Skeletal muscle cell (primary cell): ENCODE measurements at regions not wholly inside any gene's neighbourhood (a gene's known extent, or its start where the extent isn't known, plus 50 kb on each side); places are given as distances from the start of the nearest gene placed in this dataset.

Experiments used
- DNase-seq: peaks from one replicate; pipeline ENCODE4 v3.0.0-alpha.2; 2010; ENCODE audit warnings: low read depth
- H3K4me3 ChIP-seq: 2 replicates; pipeline ENCODE4 v1.5.1; 2011; ENCODE audit warnings: low read depth, mild to moderate bottlenecking, control low read depth, low read length, moderate library complexity

DNA sequence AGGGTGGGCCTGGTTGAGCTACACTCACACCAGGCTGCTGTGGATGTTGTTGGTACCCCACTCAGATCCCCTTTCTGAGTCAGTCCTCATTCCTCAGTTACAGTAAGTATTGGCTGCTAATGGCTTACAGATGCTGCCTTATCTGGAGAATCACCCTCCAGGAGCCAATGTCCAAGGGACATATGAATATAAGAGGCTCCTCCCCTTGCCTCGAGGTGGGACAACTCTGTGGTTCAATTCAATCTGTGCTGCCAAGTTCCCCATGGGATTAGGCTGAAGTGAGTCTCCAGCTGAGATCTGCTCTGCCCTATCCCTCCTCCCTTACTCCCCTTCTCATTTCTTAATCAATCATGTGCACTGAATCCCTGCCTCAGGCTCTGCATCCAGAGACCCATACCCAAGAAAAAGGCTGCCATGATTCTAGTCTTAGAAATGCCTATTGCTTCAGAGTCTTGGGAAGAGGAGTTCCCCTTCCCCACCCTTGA, 168.8 kb upstream of the SYT13 start:
- no peak overlapping the region for H3K4me3 ChIP-seq
- DNase-seq: no peak

DNA sequence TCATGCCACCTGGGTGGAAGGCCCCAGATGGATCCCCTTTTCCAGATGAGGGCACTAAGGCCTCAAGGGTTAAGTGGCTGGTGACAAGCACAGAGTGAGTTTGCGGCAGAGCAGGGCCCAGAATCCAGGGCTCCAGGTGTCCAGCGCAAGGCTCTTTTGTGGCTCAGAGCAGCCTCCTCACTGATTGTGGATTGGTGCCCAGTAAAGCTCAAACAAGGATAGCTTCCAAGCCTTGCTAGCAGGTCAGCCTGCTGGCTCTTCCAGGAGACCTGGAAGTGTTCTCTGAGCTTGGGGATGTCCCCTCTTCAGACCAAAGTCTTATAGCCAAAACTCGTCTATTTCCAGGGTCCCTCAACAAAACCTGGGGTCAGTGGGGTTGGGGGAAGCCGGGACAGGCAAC, 167.6 kb upstream of the SYT13 start:
- no peak overlapping the region for H3K4me3 ChIP-seq
- no peak for DNase-seq

DNA sequence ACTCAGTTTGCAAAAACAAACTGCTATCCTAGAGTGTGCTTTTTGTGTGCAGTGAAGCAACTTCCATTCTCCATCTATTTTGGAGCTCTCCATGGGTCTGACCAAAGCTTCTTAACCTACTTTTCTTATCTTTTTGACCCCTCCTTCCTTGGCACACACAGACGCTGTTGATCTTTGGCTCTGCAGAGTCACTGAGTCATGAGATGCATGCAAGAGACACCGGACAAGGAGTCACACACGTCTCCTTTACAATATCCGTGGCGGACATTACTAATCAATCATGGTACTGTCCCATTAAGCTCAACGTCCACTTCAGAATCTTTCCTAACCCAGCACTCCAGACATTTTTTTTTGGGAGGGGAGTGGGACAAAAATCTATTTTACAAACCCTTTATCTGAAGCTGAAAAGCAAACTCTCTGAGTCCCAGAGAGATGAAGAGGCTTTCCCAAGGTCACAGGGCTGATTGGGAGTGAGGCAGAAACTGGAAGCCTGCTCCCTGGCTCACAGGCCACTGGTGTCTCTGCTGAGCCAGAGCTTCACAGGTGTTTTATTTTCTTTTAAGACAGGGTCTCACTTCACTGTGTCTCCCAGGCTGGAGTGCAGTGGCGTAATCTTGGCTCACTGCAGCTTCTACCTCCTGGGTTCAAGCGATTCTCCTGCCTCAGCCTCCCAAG, 165.8 kb upstream of the SYT13 start:
- no peak for DNase-seq
- no peak overlapping the region for H3K4me3 ChIP-seq

DNA sequence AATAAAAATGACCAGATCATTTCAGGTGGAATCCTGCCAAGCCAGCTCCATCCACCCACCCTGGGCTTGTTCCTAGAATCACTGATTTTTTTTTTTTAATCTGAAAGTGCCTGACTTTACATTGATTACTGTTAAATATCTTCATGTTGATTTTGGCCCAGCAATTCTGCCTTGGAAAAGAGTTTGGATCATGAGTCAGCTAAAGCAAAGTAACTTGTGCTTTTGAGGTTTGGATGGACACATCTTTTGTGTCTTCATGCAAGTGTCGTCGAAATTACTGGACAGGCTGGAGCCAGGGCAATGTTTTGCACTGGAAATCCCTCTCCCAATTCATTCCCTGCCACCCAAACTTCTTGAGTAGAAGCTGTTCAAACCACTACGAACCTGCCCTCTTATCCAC, 164.0 kb upstream of the SYT13 start:
- no peak for DNase-seq
- no peak overlapping the region for H3K4me3 ChIP-seq

DNA sequence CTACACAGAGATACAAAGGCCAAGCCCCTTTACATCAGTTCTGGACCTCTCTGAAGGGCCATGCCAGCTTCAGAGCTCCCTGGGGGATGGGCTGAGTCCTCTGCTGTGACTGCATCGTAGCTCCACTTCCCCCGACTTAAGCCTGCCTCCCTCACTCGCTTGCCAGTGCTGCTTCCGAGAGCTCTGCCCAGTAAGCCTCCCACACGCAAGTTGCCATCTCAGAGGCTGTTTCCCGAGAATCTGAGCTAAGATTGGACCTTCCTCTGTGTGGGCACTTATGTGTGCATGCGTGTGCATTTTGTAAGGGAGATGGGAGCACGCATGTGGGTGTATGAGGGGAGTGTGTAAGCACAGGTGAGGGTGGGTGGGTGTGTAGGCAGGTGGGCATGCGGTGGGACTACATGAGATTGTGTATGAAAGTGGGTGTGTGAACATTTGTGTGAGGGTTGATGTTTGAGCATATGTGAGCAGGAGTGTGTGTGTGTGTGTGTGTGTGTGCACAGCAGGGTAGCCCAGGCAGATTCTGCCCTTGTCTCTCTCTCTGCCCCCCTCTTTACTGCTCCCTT, 163.0 kb upstream of the SYT13 start:
- no peak overlapping the region for H3K4me3 ChIP-seq
- DNase-seq: no peak

DNA sequence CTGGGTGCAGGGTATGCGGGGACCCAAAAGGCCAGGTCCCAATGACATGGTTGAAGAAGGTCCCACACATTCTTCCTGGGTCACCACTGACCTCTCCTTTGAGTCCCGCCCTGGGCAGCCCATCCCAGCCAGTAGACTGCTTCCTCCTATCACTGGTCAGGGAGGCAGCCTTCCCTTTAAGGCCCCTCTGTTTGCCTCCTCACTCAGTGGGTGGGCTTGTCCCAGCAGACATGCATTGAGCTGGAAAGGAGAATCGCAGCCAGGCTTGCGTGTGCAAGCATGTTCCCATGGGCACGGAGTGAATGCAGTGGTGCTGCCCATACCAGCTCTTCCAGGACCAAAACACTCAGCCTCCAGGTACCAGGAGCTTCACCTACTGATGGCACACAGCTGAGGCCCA, 162.4 kb upstream of the SYT13 start:
- DNase-seq: no peak
- no peak overlapping the region for H3K4me3 ChIP-seq

DNA sequence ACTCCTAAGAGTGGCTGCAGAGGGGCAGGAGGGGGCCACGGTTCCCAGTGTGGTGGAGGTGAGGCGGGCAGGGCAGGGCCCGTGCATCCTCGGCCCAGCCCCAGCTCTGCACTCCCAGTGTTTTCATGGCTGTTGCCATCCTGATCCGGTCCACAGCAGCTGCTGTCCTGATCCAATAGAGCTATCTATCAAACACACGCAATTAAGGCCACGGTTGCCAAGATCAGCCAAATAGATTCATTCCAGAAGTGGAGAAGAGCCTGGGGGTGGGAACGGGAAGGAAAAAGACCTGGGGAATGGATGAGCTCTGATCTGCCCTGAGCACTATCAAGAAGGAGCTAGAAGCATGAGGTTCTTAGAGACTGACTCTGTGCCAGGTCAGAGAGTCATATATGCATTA, 160.9 kb upstream of the SYT13 start:
- no peak for DNase-seq
- no peak overlapping the region for H3K4me3 ChIP-seq

DNA sequence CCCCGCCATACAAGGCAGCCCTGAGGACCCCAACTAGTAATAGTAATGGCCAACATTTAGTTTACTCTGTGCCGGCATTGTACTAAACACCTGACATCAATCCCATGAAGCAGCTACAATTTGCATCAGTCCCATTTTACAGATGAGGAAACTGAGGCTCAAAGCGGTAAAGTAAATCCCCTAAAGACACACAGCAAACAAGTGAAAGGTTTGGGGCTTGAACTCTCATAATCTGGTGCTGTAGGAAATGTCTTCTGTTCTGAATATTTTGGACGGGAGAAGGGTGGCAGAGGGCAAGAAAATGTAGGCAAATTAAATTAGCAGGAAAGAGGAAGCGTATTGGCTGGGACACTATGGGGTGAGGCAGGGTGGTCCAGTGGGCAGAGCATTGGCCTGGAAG, 160.3 kb upstream of the SYT13 start:
- no peak overlapping the region for H3K4me3 ChIP-seq
- no peak for DNase-seq

DNA sequence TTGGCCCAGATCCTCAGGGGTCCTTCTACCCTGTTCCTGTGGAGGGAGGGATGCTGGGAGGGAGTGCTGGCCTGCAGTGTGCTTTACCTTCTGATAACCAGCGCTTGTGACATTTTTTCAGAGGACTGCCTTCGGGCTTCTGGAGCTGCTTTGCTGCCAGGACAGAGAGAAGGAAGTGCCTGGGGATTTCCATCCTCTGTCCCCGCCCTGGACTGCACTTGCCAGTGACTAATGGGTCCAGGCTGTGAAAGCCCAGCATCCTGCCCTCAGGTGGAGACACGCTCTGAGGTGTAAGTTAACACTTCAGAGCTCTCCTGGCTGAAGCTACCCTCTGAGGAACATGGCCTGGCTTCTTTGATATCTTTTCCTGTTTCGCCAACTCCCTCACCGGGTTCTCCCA, 158.7 kb upstream of the SYT13 start:
- H3K4me3 ChIP-seq: no peak overlapping the region
- no peak for DNase-seq

DNA sequence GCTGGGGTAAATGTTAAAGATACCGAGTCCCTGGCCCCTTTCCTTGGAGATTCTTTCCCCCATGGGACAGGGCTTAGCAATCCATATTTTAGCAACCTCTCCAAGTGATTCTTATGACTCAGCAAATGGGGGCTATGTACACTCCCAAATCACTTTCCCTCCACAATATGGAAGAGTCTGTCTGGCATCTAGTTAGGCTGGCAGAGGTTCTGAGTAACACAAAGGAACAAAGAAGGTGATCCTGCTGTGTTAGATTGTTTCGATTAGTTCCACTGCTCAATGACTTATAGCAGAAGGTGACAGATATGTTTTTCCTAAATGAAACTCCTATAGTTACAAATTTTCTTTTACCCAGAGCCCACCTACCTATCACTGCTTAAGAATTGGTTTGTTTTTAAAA, 154.0 kb upstream of the SYT13 start:
- no peak overlapping the region for H3K4me3 ChIP-seq

DNA sequence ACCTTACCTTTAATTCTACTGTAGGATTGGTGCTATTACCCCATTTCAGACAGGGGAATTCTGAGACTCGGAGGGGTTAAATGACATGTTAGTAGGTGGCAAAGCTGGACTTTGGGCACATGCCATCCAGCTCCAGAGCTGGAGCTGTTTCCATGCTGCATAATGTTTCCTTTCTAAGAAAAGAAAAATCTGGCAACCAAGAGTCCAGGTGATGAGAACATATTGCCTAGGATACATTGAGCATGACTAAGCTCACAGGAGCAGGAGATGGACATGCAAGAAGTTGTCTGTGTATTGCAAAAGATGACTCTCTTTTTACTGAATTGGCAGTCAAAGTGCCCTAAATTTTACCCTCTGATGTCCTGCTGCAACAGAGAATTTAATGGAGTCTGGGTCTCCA, 150.8 kb upstream of the SYT13 start:
- no peak for DNase-seq
- no peak overlapping the region for H3K4me3 ChIP-seq

More for the DNA sequence above, 154.0 kb upstream of the SYT13 start:
- no peak for DNase-seq

DNA sequence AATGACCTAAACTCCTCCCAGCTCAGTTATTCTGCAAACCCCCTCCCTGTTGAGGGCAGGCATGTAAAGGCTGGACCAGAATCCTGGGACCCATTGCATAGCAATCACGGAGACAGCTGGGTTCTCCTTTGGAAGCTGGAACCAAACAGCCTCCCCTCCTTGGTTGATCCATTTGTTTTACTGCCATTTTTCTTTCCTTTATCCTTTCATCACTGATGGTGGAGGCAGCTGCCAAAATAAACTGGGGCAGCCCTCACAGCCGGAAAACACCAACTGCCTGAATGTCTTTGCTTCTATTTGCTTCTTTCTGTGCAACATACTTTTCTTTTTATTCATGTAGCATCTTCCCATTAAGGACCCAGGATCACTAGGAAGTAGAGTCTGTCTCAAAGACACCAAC, 150.0 kb upstream of the SYT13 start:
- no peak overlapping the region for H3K4me3 ChIP-seq
- no peak for DNase-seq

DNA sequence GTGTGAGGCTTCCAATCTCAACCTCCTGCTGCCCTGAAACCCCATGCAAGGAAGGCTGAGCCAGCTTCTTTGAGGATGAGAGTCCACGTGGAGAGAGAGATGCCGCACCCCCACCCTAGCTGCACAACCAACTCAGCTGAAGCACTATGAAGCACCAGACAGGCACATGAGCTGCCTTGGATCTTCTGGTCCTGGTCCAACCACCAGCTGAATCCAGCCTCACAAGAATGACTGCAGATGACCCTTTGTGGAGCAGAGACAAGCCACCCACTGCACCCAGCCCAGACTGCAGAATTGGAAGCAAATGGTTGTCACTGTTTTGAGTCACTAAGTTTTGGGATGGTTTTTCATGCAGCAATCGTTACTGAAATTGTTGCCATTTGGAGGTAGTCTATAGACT, 149.6 kb upstream of the SYT13 start:
- DNase-seq: no peak
- no peak overlapping the region for H3K4me3 ChIP-seq

DNA sequence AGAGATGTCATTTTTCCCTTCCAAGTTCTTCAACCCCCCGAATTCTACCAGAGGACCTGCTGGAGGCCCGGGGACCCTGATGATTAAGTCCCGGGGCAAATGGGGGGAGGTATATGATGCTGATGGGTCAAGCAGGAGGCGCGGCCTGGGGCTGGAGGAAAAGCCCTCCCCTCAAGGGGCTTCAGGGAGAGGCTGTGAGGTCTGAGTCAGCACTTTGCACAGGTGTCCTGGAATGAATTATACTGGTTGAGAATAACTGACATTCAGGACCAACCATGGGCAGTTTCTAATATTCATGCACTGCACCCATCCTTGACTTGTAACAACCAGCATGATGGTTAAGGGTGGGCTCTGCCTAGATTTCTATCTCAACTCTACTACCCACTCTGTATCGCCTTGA, 146.8 kb upstream of the SYT13 start:
- DNase-seq: no peak
- no peak overlapping the region for H3K4me3 ChIP-seq

DNA sequence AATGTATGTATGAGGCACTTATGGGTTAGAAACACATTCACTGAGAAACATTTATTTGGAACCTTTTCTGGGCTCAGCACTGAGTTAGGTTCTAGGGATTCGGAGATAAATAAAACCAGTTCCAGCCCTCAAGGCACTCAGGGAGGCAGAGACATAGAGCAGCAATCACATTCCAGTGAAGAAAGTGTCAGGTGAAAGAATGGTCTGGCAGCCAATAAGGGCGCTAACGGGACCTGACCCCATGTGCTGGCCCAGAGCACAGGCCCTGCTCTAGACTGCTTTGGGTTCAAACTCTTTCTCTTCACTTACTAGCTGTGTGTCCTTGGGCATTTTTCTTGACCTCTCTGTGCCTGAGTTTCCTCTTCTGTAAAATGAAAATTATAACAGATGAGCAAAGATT, 146.0 kb upstream of the SYT13 start:
- H3K4me3 ChIP-seq: no peak overlapping the region
- no peak for DNase-seq

DNA sequence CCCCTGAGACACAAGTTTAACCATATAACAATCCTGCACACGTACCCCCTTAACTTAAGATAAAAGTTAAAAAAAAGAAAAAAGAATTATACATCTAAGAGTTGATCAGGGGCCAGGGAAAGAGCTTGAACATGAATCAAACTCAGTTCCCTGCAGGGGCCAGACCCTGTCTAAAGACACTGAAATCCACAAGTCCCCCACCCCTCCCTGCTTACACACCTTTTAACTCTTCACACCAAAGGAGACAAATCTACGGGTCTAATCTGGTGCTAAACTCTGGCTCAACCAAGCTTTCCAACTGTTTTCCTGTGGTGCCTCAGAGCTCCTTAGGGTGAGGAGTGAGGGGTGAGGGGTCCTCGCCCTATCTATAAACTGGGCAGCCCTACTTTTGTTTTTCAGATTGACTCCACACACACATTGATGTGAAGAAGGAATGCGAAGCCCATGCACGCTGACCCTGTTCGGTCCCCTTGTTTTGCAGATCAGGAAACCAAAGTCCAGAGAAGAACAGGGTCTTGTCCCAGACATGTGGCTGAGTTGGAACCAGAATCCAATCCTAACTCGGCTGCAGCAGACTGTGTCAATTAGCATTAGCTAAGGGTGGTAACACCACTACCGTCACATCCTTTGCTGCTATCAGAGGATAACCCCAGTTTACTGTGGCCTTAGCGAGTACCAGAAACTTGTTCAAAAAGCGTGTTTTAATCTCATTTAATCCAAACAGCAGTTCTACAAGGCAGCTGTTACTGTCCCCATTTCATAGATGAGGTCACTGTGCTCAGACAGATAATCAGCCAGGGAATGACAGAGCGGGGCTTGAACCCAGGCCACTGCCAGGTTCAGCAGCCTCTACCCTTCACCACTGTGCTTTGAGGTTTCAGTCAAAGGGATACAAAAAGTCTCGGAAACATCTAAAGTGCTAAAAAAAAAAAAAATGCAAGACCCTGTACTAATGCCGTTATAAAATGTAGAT, 145.2 kb upstream of the SYT13 start:
- no peak for DNase-seq
- no peak overlapping the region for H3K4me3 ChIP-seq

DNA sequence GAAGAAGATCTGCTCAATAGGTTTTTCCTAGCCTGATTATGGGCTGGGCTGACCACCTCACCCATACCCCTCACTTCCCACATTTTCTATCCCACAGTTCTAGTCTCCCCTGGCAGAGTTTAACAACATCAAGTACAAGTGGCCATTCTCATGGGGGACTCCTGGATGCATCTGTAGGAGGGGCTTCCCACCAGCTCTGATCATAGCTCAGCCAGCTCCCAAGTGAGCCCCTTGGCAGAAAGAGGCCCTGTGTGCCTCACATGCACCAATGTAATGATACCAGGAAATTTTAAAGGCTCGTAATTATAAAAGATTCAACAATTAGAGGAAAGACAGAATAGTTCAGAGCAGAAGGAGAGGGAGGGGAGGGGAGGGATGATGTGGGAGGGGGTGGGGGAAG, 144.2 kb upstream of the SYT13 start:
- no peak overlapping the region for H3K4me3 ChIP-seq
- no peak for DNase-seq

DNA sequence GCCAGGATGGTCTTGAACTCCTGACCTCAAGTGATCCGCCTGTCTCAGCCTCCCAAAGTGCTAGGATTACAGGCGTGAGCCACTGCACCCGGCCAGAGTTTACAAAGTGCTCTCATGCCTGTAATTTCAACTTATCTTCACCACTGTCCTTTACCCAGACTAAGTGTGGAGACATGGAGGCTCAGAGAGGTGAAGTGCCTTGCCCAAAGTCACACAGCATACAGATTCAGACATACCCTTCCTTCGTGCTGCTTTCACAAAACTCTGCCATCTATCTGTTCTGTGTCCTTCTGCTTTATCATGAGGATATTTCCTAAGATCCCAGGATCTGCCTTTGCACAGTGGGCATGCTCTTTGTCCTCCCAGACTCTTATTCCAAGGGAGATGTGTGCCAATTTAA, 143.6 kb upstream of the SYT13 start:
- H3K4me3 ChIP-seq: no peak overlapping the region
- no peak for DNase-seq

DNA sequence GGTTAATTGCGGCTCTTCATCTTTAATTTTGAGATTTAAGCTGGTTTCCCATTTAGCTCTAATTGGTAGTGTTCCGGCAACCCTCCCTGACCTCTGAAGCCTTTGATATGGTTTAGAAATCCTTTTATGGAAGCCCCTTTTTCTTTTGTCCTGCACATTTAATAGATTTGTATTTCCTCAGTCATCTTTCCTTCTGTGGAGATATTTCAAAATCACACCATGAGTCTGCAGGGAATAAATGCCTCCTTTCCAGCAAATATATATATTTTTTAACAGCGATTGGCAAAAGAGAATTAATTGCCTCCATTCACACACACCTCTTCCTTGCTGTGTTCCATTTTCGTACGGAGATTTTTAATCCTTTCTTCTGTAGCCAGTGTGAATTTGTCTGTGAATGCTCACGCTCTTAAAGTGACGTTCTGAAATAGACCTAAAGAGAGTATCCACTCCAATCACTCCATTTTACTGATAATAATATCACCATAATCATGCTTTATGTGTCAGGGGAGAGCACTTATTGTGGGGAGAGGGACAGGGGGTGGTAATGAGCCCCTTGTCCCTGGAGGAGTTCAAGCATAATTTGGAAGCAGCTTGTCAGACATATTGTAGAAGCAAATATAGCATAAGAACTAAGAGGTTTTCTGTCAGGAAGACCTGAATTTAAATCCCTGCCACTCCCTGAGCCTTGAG, 142.5 kb upstream of the SYT13 start:
- no peak overlapping the region for H3K4me3 ChIP-seq
- no peak for DNase-seq

DNA sequence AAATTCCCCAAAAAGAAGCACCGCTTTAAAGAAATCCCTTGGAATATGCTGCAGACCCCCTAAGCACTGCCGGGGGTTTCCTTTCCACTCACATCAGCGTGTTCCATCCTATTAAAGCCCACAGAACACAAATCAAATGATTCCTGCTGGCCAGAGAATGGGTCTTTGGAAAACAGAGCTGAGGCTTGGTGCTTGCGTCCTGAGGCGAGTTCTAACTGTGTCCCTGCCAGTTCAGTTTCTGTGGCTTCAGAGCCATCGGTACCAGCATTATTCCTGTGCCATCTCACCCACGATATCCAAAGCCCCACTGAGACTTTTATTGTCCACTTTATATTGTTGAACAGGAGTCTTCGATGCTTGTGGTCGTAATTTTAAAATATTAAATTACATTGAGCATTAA, 142.0 kb upstream of the SYT13 start:
- no peak for DNase-seq
- no peak overlapping the region for H3K4me3 ChIP-seq
